ENCODE measurements at regions not wholly inside any gene's neighbourhood (a gene's known extent, or its start where the extent isn't known, plus 50 kb on each side); places are given as distances from the start of the nearest gene placed in this dataset.

DNA sequence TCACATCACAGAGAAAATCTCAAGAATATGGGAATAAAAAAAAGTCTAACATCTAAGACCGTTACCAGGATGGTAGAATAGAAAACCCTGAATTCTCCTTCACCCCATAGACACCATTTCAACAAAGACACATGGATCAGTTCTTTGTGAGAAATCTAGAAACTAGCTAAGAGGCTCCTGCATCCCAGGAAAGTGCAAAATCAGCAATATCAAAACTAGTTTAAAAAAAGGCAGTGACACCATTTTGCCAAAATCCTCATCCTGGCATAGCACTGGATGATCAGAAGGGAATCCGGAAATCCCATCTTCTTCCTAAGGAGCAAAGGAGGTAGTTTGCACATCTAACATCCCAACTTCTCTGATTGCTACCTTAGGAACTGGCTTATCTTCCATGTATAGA lies 88.9 kb upstream of the MAGEE2 start:
- no peak overlapping the region for H3K27ac ChIP-seq (ENCODE audit: low read depth, low read length)
- no peak overlapping the region for H3K14ac ChIP-seq (ENCODE audit: low read length)
- H3K9ac ChIP-seq (ENCODE audit: low read length), result no peak overlapping the region
- no peak overlapping the region for H3K4ac ChIP-seq (ENCODE audit: low read depth, low read length)
- H2BK120ac ChIP-seq (ENCODE audit: insufficient read depth, low read length, poor library complexity), result no peak overlapping the region
- H3K27me3 ChIP-seq (ENCODE audit: insufficient read depth, low read length), result no peaks in the 10 kb centered on the region
- H3K79me2 ChIP-seq (ENCODE audit: control insufficient read depth, insufficient read depth, low read length, poor library complexity), result no peaks in the 10 kb centered on the region
- no CpG with 5 or more reads among the region's 2 CpGs for WGBS (ENCODE audit: extremely low coverage, insufficient coverage, insufficient read length)
- H4K8ac ChIP-seq (ENCODE audit: low read depth, low read length), result no peak overlapping the region
- H3K4me1 ChIP-seq (ENCODE audit: control insufficient read depth in 1 of 2, insufficient read depth in 2 of 2, low read length in 2 of 2), result no peaks in the 10 kb centered on the region
- H2BK5ac ChIP-seq (ENCODE audit: low read depth, low read length, poor library complexity), result no peak overlapping the region
- H4K91ac ChIP-seq (ENCODE audit: low read depth, low read length), result no peak overlapping the region
- H3K18ac ChIP-seq (ENCODE audit: low read length), result no peak overlapping the region
- no peak overlapping the region for H3K4me3 ChIP-seq (ENCODE audit: low read depth, low read length)
- H3K79me1 ChIP-seq (ENCODE audit: low read length), result no peaks in the 10 kb centered on the region
- no peaks in the 10 kb centered on the region for H3K9me3 ChIP-seq (ENCODE audit: insufficient read depth, low read depth, low read length)
- no peaks in the 10 kb centered on the region for H3K36me3 ChIP-seq (ENCODE audit: control insufficient read depth in 1 of 2, insufficient read depth in 2 of 2, low read length in 2 of 2)
- H2AFZ ChIP-seq (ENCODE audit: insufficient read depth, low read length, poor library complexity), result no peak overlapping the region
- no peak overlapping the region for H4K12ac ChIP-seq (ENCODE audit: low read depth, low read length)
- H3K23ac ChIP-seq (ENCODE audit: low read length), result no peak overlapping the region
- no peak overlapping the region for H2AK5ac ChIP-seq (ENCODE audit: low read length)
- no peak overlapping the region for H2BK12ac ChIP-seq (ENCODE audit: low read length)
- H3K4me2 ChIP-seq (ENCODE audit: low read length), result no peak overlapping the region
- no peak for DNase-seq

- no peak overlapping the region for H3K18ac ChIP-seq (ENCODE audit: low read length)
- H2BK5ac ChIP-seq (ENCODE audit: low read depth, low read length, poor library complexity), result no peak overlapping the region
- no peak overlapping the region for H4K8ac ChIP-seq (ENCODE audit: low read depth, low read length)
- no peak overlapping the region for H3K4me2 ChIP-seq (ENCODE audit: low read length)
- H2AK5ac ChIP-seq (ENCODE audit: low read length), result no peak overlapping the region
- no peak overlapping the region for H3K9ac ChIP-seq (ENCODE audit: low read length)
- no peaks in the 10 kb centered on the region for H3K27me3 ChIP-seq (ENCODE audit: insufficient read depth, low read length)
- no CpG with 5 or more reads among the region's 1 CpG for WGBS (ENCODE audit: extremely low coverage, insufficient coverage, insufficient read length)
- no peak overlapping the region for H4K12ac ChIP-seq (ENCODE audit: low read depth, low read length)
- no peaks in the 10 kb centered on the region for H3K79me1 ChIP-seq (ENCODE audit: low read length)
- no peaks in the 10 kb centered on the region for H3K36me3 ChIP-seq (ENCODE audit: control insufficient read depth in 1 of 2, insufficient read depth in 2 of 2, low read length in 2 of 2)
- no peaks in the 10 kb centered on the region for H3K9me3 ChIP-seq (ENCODE audit: insufficient read depth, low read depth, low read length)
- H3K23ac ChIP-seq (ENCODE audit: low read length), result no peak overlapping the region
- H2BK120ac ChIP-seq (ENCODE audit: insufficient read depth, low read length, poor library complexity), result no peak overlapping the region
- no peak overlapping the region for H3K4ac ChIP-seq (ENCODE audit: low read depth, low read length)
- no peak for DNase-seq
- no peak overlapping the region for H4K91ac ChIP-seq (ENCODE audit: low read depth, low read length)
- no peak overlapping the region for H2BK12ac ChIP-seq (ENCODE audit: low read length)
- no peak overlapping the region for H3K14ac ChIP-seq (ENCODE audit: low read length)
- H3K79me2 ChIP-seq (ENCODE audit: control insufficient read depth, insufficient read depth, low read length, poor library complexity), result no peaks in the 10 kb centered on the region
- no peak overlapping the region for H3K27ac ChIP-seq (ENCODE audit: low read depth, low read length)
- no peak overlapping the region for H3K4me3 ChIP-seq (ENCODE audit: low read depth, low read length)
- no peaks in the 10 kb centered on the region for H3K4me1 ChIP-seq (ENCODE audit: control insufficient read depth in 1 of 2, insufficient read depth in 2 of 2, low read length in 2 of 2)
- no peak overlapping the region for H2AFZ ChIP-seq (ENCODE audit: insufficient read depth, low read length, poor library complexity)
These were observed 98.4 kb upstream of the MAGEE2 start for GRCh38 chrX:75883446-75883845.

DNA sequence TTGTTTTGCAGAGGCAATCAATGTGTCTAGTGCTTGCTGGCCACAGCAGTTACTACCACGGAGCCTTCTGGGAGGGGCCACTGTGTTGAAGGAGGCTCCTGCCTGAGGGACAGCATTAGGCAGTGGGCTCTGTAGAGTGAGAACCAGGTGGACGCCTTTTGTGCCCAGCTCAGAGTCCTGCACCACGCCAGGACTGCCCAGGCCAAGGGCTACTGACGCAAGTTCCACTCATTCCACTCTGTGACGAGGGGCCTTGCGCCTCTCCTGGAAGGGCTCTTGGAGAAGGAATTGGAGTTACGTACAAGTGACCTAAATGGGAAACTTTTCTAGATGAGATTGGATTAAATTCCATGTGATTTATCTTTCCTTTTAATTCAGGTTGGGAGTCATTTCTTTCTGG lies 102.8 kb upstream of the MAGEE2 start:
- no peaks in the 10 kb centered on the region for H3K9me3 ChIP-seq (ENCODE audit: insufficient read depth, low read depth, low read length)
- H3K9ac ChIP-seq (ENCODE audit: low read length), result no peak overlapping the region
- H2AK5ac ChIP-seq (ENCODE audit: low read length), result no peak overlapping the region
- H3K4me1 ChIP-seq (ENCODE audit: control insufficient read depth in 1 of 2, insufficient read depth in 2 of 2, low read length in 2 of 2), result no peaks in the 10 kb centered on the region
- H4K12ac ChIP-seq (ENCODE audit: low read depth, low read length), result no peak overlapping the region
- no peak for DNase-seq
- H2BK5ac ChIP-seq (ENCODE audit: low read depth, low read length, poor library complexity), result no peak overlapping the region
- H3K27ac ChIP-seq (ENCODE audit: low read depth, low read length), result no peak overlapping the region
- no peak overlapping the region for H4K8ac ChIP-seq (ENCODE audit: low read depth, low read length)
- no peak overlapping the region for H3K23ac ChIP-seq (ENCODE audit: low read length)
- WGBS (ENCODE audit: extremely low coverage, insufficient coverage, insufficient read length), result no CpG with 5 or more reads among the region's 7 CpGs
- H3K36me3 ChIP-seq (ENCODE audit: control insufficient read depth in 1 of 2, insufficient read depth in 2 of 2, low read length in 2 of 2), result no peaks in the 10 kb centered on the region
- H3K4me2 ChIP-seq (ENCODE audit: low read length), result no peak overlapping the region
- no peak overlapping the region for H2AFZ ChIP-seq (ENCODE audit: insufficient read depth, low read length, poor library complexity)
- H2BK12ac ChIP-seq (ENCODE audit: low read length), result no peak overlapping the region
- no peaks in the 10 kb centered on the region for H3K27me3 ChIP-seq (ENCODE audit: insufficient read depth, low read length)
- no peak overlapping the region for H2BK120ac ChIP-seq (ENCODE audit: insufficient read depth, low read length, poor library complexity)
- H3K18ac ChIP-seq (ENCODE audit: low read length), result no peak overlapping the region
- H3K14ac ChIP-seq (ENCODE audit: low read length), result no peak overlapping the region
- no peak overlapping the region for H3K4ac ChIP-seq (ENCODE audit: low read depth, low read length)
- H3K79me2 ChIP-seq (ENCODE audit: control insufficient read depth, insufficient read depth, low read length, poor library complexity), result no peaks in the 10 kb centered on the region
- H3K79me1 ChIP-seq (ENCODE audit: low read length), result no peaks in the 10 kb centered on the region
- H4K91ac ChIP-seq (ENCODE audit: low read depth, low read length), result no peak overlapping the region
- no peak overlapping the region for H3K4me3 ChIP-seq (ENCODE audit: low read depth, low read length)

DNA sequence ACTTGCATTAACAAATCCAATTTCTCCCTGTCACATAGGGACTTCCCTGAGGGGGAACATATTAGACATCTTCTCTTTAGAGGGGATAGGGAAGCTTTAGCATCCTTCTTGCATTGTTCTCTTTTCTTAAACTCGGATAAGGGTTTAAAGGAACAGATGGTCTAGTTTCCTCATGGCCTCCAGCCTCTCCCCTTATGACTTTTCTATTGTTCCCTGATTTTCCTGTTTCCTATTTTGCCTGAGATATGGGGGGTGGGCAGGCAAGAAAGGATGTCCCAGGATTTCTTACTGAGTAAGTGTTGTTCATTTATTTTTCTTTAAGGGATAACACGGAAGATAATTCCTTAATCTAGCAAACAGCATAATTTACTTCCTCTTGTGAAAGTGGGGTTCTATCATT lies 107.7 kb upstream of the MAGEE2 start:
- no peaks in the 10 kb centered on the region for H3K9me3 ChIP-seq (ENCODE audit: insufficient read depth, low read depth, low read length)
- H4K8ac ChIP-seq (ENCODE audit: low read depth, low read length), result no peak overlapping the region
- H3K79me2 ChIP-seq (ENCODE audit: control insufficient read depth, insufficient read depth, low read length, poor library complexity), result no peaks in the 10 kb centered on the region
- H4K91ac ChIP-seq (ENCODE audit: low read depth, low read length), result no peak overlapping the region
- DNase-seq, result no peak
- no peak overlapping the region for H2BK120ac ChIP-seq (ENCODE audit: insufficient read depth, low read length, poor library complexity)
- no peak overlapping the region for H2BK12ac ChIP-seq (ENCODE audit: low read length)
- no peaks in the 10 kb centered on the region for H3K36me3 ChIP-seq (ENCODE audit: control insufficient read depth in 1 of 2, insufficient read depth in 2 of 2, low read length in 2 of 2)
- no peak overlapping the region for H3K18ac ChIP-seq (ENCODE audit: low read length)
- no peak overlapping the region for H2AFZ ChIP-seq (ENCODE audit: insufficient read depth, low read length, poor library complexity)
- no peak overlapping the region for H3K27ac ChIP-seq (ENCODE audit: low read depth, low read length)
- no peaks in the 10 kb centered on the region for H3K27me3 ChIP-seq (ENCODE audit: insufficient read depth, low read length)
- H2BK5ac ChIP-seq (ENCODE audit: low read depth, low read length, poor library complexity), result no peak overlapping the region
- H3K9ac ChIP-seq (ENCODE audit: low read length), result no peak overlapping the region
- no peak overlapping the region for H3K4me2 ChIP-seq (ENCODE audit: low read length)
- H3K4me1 ChIP-seq (ENCODE audit: control insufficient read depth in 1 of 2, insufficient read depth in 2 of 2, low read length in 2 of 2), result no peaks in the 10 kb centered on the region
- no peak overlapping the region for H4K12ac ChIP-seq (ENCODE audit: low read depth, low read length)
- H3K79me1 ChIP-seq (ENCODE audit: low read length), result no peaks in the 10 kb centered on the region
- no CpG with 5 or more reads among the region's 2 CpGs for WGBS (ENCODE audit: extremely low coverage, insufficient coverage, insufficient read length)
- H3K4ac ChIP-seq (ENCODE audit: low read depth, low read length), result no peak overlapping the region
- H2AK5ac ChIP-seq (ENCODE audit: low read length), result no peak overlapping the region
- no peak overlapping the region for H3K14ac ChIP-seq (ENCODE audit: low read length)
- H3K4me3 ChIP-seq (ENCODE audit: low read depth, low read length), result no peak overlapping the region
- no peak overlapping the region for H3K23ac ChIP-seq (ENCODE audit: low read length)
